ENCODE measurements at regions not wholly inside any gene's neighbourhood (a gene's known extent, or its start where the extent isn't known, plus 50 kb on each side); places are given as distances from the start of the nearest gene placed in this dataset.

- DNase-seq, result peak; percentile 43 to 85
Observed at GRCh38 chr5:160175438-160176218, 53.7 kb upstream of the FABP6 start.

GRCh38 chr5:160174780-160175437, 54.4 kb upstream of the FABP6 start:
- no peak for DNase-seq

GRCh38 chr5:160174290-160174689, 55.0 kb upstream of the FABP6 start:
- no peak for DNase-seq

- no peak for DNase-seq
Observed at GRCh38 chr5:160171666-160172065, 52.4 kb upstream of the PWWP2A start.

- DNase-seq, result no peak
Observed at GRCh38 chr5:160169326-160169725, 50.1 kb upstream of the PWWP2A start.
